ENCODE measurements at regions not wholly inside any gene's neighbourhood (a gene's known extent, or its start where the extent isn't known, plus 50 kb on each side); places are given as distances from the start of the nearest gene placed in this dataset.

DNA sequence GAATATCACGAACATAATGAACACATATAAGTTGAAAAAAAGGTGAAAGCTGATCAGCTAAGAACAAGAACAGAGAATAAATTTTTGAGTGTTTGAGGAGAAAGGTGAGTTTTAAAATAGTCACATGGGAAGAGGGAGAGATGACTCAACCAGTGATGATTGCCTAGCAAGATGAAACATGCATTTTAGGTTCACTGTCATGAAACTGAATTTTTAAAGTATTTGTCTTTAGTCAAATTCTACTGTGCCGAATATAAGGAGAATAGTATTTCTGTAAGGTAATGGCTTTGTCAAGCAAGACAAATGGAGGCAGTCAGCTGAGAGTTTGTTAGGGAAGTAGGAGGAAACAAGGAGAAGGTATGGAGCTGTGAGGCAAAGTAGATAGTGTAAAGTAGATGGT, 2557.4 kb downstream of the PCDH9 start:
- Histone ChIP-seq H3K4me3 (no peak overlapping the region), H2AFZ (no peak overlapping the region), H4K20me1 (ENCODE audit: insufficient read depth, poor library complexity, severe bottlenecking) (no peaks in the 10 kb centered on the region), H3K9me2 (replicated peaks; ENCODE audit: insufficient read depth) (no peaks in the 10 kb centered on the region), H3K79me2 (no peaks in the 10 kb centered on the region), H3K27ac (no peak overlapping the region), H3K4me1 (ENCODE audit: insufficient read depth) (peaks cover 4% of the 10 kb centered on the region), H3K27me3 (no peaks in the 10 kb centered on the region), H3K36me3 (replicated peaks; ENCODE audit: insufficient read depth, low read depth) (no peaks in the 10 kb centered on the region), H3K4me2 (no peak overlapping the region), H3K9me3 (ENCODE audit: low read depth) (no peaks in the 10 kb centered on the region)
- 94% methylated on average over 2 of the region's 2 CpGs for WGBS (ENCODE audit: low lambda C conversion rate, missing lambda C conversion rate)
- no peak for TF ChIP-seq EZH2 (IDR thresholded peaks at IDR 0.05; ENCODE audit: borderline replicate concordance)
- TF ChIP-seq, protein P1, sequence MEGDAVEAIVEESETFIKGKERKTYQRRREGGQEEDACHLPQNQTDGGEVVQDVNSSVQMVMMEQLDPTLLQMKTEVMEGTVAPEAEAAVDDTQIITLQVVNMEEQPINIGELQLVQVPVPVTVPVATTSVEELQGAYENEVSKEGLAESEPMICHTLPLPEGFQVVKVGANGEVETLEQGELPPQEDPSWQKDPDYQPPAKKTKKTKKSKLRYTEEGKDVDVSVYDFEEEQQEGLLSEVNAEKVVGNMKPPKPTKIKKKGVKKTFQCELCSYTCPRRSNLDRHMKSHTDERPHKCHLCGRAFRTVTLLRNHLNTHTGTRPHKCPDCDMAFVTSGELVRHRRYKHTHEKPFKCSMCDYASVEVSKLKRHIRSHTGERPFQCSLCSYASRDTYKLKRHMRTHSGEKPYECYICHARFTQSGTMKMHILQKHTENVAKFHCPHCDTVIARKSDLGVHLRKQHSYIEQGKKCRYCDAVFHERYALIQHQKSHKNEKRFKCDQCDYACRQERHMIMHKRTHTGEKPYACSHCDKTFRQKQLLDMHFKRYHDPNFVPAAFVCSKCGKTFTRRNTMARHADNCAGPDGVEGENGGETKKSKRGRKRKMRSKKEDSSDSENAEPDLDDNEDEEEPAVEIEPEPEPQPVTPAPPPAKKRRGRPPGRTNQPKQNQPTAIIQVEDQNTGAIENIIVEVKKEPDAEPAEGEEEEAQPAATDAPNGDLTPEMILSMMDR (IDR thresholded peaks at IDR 0.05; ENCODE audit: poor library complexity): no peak
- no peak for TF ChIP-seq EZH2phosphoT487 (IDR thresholded peaks at IDR 0.05; ENCODE audit: low read depth, severe bottlenecking, unreplicated experiment)
- no peak for DNase-seq (ENCODE audit: low spot score)

- no peak overlapping the region for H3K4me3 ChIP-seq
- H3K27ac ChIP-seq: no peak overlapping the region
- 96% methylated on average over 7 of the region's 7 CpGs for WGBS (ENCODE audit: low lambda C conversion rate, missing lambda C conversion rate)
- no peak for DNase-seq (ENCODE audit: low spot score)
- no peaks in the 10 kb centered on the region for H4K20me1 ChIP-seq (ENCODE audit: insufficient read depth, poor library complexity, severe bottlenecking)
- H3K36me3 ChIP-seq (replicated peaks; ENCODE audit: insufficient read depth, low read depth): no peaks in the 10 kb centered on the region
- no peak overlapping the region for H2AFZ ChIP-seq
- H3K27me3 ChIP-seq: no peaks in the 10 kb centered on the region
- no peaks in the 10 kb centered on the region for H3K9me3 ChIP-seq (ENCODE audit: low read depth)
- no peak overlapping the region for H3K4me2 ChIP-seq
- H3K4me1 ChIP-seq (ENCODE audit: insufficient read depth): no peaks in the 10 kb centered on the region
- no peaks in the 10 kb centered on the region for H3K9me2 ChIP-seq (replicated peaks; ENCODE audit: insufficient read depth)
- H3K79me2 ChIP-seq: no peaks in the 10 kb centered on the region
- TF ChIP-seq EZH2phosphoT487 (IDR thresholded peaks at IDR 0.05; ENCODE audit: low read depth, severe bottlenecking, unreplicated experiment) (no peak), EZH2 (IDR thresholded peaks at IDR 0.05; ENCODE audit: borderline replicate concordance) (no peak)
- TF ChIP-seq, protein P1 (IDR thresholded peaks at IDR 0.05; ENCODE audit: poor library complexity): no peak
Observed at GRCh38 chr13:64662887-64663593, 2567.1 kb downstream of the PCDH9 start.

DNA sequence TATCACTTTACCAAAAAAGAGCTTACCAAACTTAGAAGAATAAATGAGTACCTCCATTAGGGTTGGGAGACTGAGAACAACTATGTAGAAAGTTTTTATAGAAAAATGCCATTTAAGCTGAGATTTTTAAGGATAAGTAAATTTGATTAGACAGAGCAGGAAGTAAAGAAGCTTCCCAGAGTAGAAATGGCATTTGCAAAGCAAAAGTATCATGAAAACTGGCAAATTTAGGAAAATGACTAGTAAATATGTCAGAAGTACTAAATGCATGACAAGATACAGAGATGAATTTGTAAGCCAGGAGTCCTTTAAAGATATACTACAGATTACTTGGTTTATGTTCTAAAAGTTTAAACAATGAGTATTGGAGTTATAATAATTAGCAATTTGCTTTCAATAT, 2581.8 kb downstream of the PCDH9 start:
- no peaks in the 10 kb centered on the region for H3K9me2 ChIP-seq (replicated peaks; ENCODE audit: insufficient read depth)
- H3K4me3 ChIP-seq: no peak overlapping the region
- H3K36me3 ChIP-seq (replicated peaks; ENCODE audit: insufficient read depth, low read depth): no peaks in the 10 kb centered on the region
- no peaks in the 10 kb centered on the region for H3K79me2 ChIP-seq
- H3K9me3 ChIP-seq (ENCODE audit: low read depth): no peaks in the 10 kb centered on the region
- H3K27me3 ChIP-seq: no peaks in the 10 kb centered on the region
- no peak overlapping the region for H3K4me2 ChIP-seq
- DNase-seq (ENCODE audit: low spot score): no peak
- no peaks in the 10 kb centered on the region for H4K20me1 ChIP-seq (ENCODE audit: insufficient read depth, poor library complexity, severe bottlenecking)
- no peaks in the 10 kb centered on the region for H3K4me1 ChIP-seq (ENCODE audit: insufficient read depth)
- no peak overlapping the region for H2AFZ ChIP-seq
- no peak overlapping the region for H3K27ac ChIP-seq
- TF ChIP-seq, protein P1 (IDR thresholded peaks at IDR 0.05; ENCODE audit: poor library complexity): no peak
- TF ChIP-seq EZH2 (IDR thresholded peaks at IDR 0.05; ENCODE audit: borderline replicate concordance) (no peak), EZH2phosphoT487 (IDR thresholded peaks at IDR 0.05; ENCODE audit: low read depth, severe bottlenecking, unreplicated experiment) (no peak)

Data from hepatocyte (in vitro differentiated cells).